Adipocyte (in vitro differentiated cells): ENCODE measurements at regions not wholly inside any gene's neighbourhood (a gene's known extent, or its start where the extent isn't known, plus 50 kb on each side); places are given as distances from the start of the nearest gene placed in this dataset.

Experiments
- DNase-seq: peaks from one replicate; pipeline ENCODE4 v3.0.0-alpha.2; 2015; ENCODE audit warnings: low read depth
- H3K27me3 ChIP-seq: replicated peaks from 2 replicates; pipeline ENCODE4 v1.7.0; 2013; ENCODE audit warnings: mild to moderate bottlenecking, low read length, moderate library complexity; ENCODE audit not compliant: control insufficient read depth, insufficient read depth
- H3K36me3 ChIP-seq: 2 replicates; pipeline ENCODE4 v1.7.0; 2013; ENCODE audit warnings: low read length, mild to moderate bottlenecking, moderate library complexity; ENCODE audit not compliant: control insufficient read depth, insufficient read depth, severe bottlenecking
- H3K4me1 ChIP-seq: 2 replicates; pipeline ENCODE4 v1.7.0; 2013; ENCODE audit warnings: mild to moderate bottlenecking, low read length, moderate library complexity; ENCODE audit not compliant: control insufficient read depth, insufficient read depth
- H3K4me3 ChIP-seq: 2 replicates; pipeline ENCODE4 v1.7.0; 2013; ENCODE audit warnings: mild to moderate bottlenecking, low read length, moderate library complexity
- H3K9ac ChIP-seq: 2 replicates; pipeline ENCODE4 v1.7.0; 2013; ENCODE audit warnings: mild to moderate bottlenecking, low read length, moderate library complexity
- H3K9me3 ChIP-seq: 2 replicates; pipeline ENCODE4 v1.7.0; 2013; ENCODE audit warnings: mild to moderate bottlenecking, low read length, moderate library complexity; ENCODE audit not compliant: control insufficient read depth

DNA sequence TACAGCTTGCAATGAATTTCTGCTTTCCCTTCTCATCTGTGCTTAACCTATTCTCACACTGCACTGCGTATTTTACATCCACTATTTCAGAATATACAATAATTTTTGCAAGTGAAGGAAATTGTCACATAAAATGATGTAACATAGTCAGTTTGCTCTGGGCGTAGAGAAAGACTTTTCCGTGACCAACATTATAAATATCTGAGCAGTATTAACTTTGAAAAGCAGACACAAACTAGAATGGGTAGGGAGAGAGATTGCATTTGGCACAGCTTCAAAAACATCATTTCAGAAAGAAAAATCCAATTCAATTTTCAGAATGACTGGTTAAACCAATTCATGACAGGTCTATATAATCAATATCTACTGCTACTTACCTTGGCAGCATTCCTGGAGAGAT, 352.5 kb upstream of the MIR17HG start:
- Histone ChIP-seq H3K36me3 (no peaks in the 10 kb centered on the region), H3K9me3 (no peaks in the 10 kb centered on the region), H3K9ac (no peak overlapping the region), H3K27me3 (no peaks in the 10 kb centered on the region), H3K4me3 (no peak overlapping the region), H3K4me1 (no peaks in the 10 kb centered on the region)
- no peak for DNase-seq

GRCh38 chr13:90995614-90996013, 351.9 kb upstream of the MIR17HG start:
- no peaks in the 10 kb centered on the region for H3K27me3 ChIP-seq
- H3K4me1 ChIP-seq, result no peaks in the 10 kb centered on the region
- no peaks in the 10 kb centered on the region for H3K9me3 ChIP-seq
- no peak for DNase-seq
- H3K4me3 ChIP-seq, result no peak overlapping the region
- H3K36me3 ChIP-seq, result no peaks in the 10 kb centered on the region
- H3K9ac ChIP-seq, result no peak overlapping the region

DNA sequence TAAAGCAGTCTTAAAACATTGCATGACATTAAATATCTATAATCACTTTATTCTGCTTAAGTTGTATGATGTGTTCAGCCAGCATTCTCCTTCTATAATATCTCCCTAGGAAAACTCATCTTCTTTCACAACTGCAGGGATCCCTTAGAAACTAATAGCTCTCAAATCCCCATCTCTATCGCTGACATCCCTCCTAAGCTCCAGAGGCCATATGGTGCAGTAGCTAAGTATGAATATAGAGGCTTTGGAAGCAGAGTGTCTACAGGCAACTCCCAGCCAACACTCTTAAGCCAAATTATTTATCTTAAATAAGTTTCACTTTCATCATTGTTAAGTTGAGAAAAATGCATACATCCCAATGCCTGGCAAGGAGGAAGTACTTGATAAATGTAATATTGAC, 349.5 kb upstream of the MIR17HG start:
- no peaks in the 10 kb centered on the region for H3K36me3 ChIP-seq
- no peak overlapping the region for H3K4me3 ChIP-seq
- no peak overlapping the region for H3K9ac ChIP-seq
- no peaks in the 10 kb centered on the region for H3K4me1 ChIP-seq
- no peaks in the 10 kb centered on the region for H3K27me3 ChIP-seq
- DNase-seq, result no peak
- no peaks in the 10 kb centered on the region for H3K9me3 ChIP-seq

- Histone ChIP-seq H3K4me1 (peaks cover 3% of the 10 kb centered on the region), H3K36me3 (no peaks in the 10 kb centered on the region), H3K4me3 (no peak overlapping the region), H3K9ac (no peak overlapping the region), H3K9me3 (no peaks in the 10 kb centered on the region), H3K27me3 (no peaks in the 10 kb centered on the region)
- no peak for DNase-seq
These were observed 348.1 kb upstream of the MIR17HG start for GRCh38 chr13:90999401-90999800.

DNA sequence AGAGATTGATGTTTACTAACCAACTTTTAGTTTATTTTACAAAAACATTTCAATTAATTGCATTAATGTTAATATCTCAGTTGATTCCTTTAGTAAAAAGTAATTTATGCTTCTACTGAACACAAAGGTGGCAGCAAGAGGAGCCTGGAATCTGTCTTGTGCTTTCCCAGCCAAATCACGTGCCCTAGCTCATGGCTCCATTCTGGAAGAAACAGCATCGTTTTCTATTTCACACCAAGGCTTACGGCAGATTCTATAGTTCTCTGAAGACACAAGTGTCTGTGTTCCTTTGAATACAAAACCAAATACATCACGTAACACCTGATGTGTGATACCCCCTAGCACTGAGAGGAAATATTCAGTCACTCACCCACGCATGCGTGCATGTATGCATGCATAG, 346.1 kb upstream of the MIR17HG start:
- Histone ChIP-seq H3K4me1 (peaks cover 3% of the 10 kb centered on the region), H3K9me3 (no peaks in the 10 kb centered on the region), H3K36me3 (no peaks in the 10 kb centered on the region), H3K27me3 (no peaks in the 10 kb centered on the region), H3K4me3 (no peak overlapping the region), H3K9ac (no peak overlapping the region)
- no peak for DNase-seq

DNA sequence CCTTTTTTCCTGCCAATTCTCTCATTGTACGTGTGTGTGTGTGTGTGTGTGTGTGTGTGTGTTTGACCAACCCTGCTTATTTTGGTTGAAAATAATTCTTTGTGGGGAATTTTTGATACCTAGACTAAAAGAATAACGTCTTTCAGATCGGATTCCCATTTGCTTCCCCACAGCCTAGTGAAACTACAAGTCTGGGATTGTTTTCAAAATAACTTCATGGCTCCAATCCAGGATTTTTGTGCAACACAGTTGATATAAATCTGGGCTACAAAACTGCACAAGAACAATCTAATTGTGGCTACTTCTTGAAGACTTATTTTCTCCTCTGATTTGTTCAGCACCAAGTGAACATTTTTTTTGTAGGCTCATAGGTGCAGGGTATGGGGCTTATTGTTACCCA, 332.8 kb upstream of the MIR17HG start:
- Histone ChIP-seq H3K4me3 (no peak overlapping the region), H3K9ac (no peak overlapping the region), H3K27me3 (no peaks in the 10 kb centered on the region), H3K36me3 (no peaks in the 10 kb centered on the region), H3K9me3 (no peaks in the 10 kb centered on the region), H3K4me1 (peaks cover 5% of the 10 kb centered on the region)
- DNase-seq, result peak; percentile 2

DNA sequence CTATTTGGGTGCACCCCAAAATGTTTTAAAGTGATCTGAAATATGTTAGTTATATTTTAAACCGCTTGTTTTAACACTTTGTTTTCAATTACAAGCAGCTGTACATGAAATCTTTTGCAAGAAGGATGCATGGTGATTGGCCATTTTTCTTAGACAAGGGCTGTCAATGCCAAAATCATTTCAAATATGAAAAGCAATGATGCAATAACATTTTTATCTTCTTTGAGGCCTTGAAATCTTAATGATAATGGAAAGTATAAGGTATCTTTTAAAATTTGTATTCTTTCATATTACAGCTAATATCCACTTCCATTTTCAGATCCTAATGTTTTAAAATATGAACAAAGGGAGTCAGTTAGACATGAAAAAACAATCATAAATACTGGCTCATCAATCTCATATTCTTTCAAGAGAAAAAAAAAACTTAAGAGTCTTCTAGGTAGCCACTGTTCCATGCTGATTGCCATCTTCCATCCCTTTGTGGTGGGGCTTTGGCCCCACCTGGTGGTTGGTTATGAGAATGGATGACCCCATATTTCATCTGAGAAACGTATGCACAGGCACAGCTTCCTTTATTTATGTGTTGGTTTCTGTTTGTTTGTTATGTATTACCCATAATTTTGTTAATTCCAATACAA, 330.3 kb upstream of the MIR17HG start:
- DNase-seq, result peak; percentile 40
- Histone ChIP-seq H3K9ac (no peak overlapping the region), H3K27me3 (no peaks in the 10 kb centered on the region), H3K36me3 (no peaks in the 10 kb centered on the region), H3K9me3 (no peaks in the 10 kb centered on the region), H3K4me1 (peaks cover 5% of the 10 kb centered on the region), H3K4me3 (no peak overlapping the region)

DNA sequence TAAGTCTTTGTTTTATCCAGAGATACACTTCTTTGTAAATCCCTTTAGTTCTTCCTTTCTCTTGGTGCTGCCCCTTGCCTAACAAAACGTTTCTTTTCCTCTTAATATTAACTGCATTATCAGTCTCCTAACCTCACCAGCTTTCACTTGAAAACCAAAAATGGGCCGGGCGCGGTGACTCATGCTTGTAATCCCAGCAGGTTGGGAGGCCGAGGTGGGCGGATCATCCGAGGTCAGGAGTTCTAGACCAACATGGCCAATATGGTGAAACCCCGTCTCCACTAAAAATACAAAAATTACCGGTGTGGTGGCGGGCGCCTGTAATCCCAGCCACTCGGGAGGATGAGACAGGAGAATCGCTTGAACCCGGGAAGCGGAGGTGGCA, 329.8 kb upstream of the MIR17HG start:
- H3K4me1 ChIP-seq, result peaks cover 5% of the 10 kb centered on the region
- H3K9me3 ChIP-seq, result no peaks in the 10 kb centered on the region
- DNase-seq, result no peak

DNA sequence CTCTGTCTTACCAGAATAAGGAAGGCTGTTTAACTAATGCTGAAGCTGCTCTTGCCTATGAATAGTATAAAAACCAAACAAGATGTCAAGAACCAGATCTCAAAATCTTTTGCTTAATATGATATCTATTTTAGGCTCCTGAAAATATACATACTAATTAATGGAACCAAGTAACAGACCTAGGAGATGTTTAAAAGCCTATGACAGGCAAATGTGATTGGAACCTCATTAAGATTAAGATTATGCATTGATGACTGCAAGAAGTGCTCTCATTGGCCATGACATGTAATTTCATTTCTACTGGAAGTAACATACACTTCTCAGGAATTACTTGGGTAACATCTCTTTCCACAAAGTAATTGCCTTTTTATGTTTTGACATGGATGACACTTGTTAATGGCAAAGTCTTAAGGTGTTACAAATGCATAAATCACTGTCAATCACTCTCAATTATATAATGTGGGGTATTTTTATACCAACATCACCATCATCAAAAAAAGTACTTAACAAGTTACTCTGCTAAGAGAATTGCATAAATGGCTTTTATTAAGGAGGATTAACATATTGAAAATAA, 326.9 kb upstream of the MIR17HG start:
- H3K9me3 ChIP-seq, result no peaks in the 10 kb centered on the region
- no peak for DNase-seq
- H3K4me1 ChIP-seq, result no peaks in the 10 kb centered on the region
- H3K36me3 ChIP-seq, result no peaks in the 10 kb centered on the region
- no peak overlapping the region for H3K4me3 ChIP-seq
- no peaks in the 10 kb centered on the region for H3K27me3 ChIP-seq
- no peak overlapping the region for H3K9ac ChIP-seq

More for the DNA sequence above, 329.8 kb upstream of the MIR17HG start:
- Histone ChIP-seq H3K36me3 (no peaks in the 10 kb centered on the region), H3K27me3 (no peaks in the 10 kb centered on the region), H3K9ac (no peak overlapping the region), H3K4me3 (no peak overlapping the region)

DNA sequence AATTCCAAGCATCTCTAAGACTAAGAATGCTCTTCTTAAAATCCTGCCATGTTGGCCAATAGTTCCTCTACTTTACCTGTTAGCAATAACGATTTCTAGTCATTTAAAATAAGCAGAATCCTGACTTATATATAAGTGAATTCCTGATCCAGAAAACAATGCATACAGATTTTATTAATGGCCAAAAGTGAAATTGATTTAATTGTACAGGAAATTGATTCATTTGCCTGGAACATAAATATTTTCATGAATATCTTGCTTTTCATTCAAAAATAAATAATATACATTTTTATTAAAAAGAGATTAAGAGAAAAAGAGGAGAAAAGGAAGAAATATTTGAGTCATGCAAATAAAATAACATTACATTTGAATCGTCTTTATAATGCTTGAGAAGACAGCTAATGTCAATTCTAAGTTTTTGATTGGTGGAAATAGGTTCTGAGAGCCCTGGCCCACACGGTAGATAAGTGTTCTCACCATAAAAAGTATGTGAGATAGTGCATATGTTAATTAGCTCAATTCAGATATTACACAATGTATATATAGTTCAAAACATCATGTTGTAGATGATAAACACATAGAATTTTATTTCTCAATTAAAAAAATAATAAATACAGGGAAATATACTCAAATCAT, 323.2 kb upstream of the MIR17HG start:
- Histone ChIP-seq H3K9me3 (no peaks in the 10 kb centered on the region), H3K4me3 (no peak overlapping the region), H3K36me3 (no peaks in the 10 kb centered on the region), H3K9ac (no peak overlapping the region), H3K27me3 (no peaks in the 10 kb centered on the region), H3K4me1 (no peaks in the 10 kb centered on the region)
- DNase-seq, result no peak

- H3K27me3 ChIP-seq, result no peaks in the 10 kb centered on the region
- no peak overlapping the region for H3K4me3 ChIP-seq
- no peaks in the 10 kb centered on the region for H3K36me3 ChIP-seq
- no peak for DNase-seq
- H3K9me3 ChIP-seq, result no peaks in the 10 kb centered on the region
- no peak overlapping the region for H3K9ac ChIP-seq
- no peaks in the 10 kb centered on the region for H3K4me1 ChIP-seq
These were observed 322.0 kb upstream of the MIR17HG start for GRCh38 chr13:91025442-91025841.
